RWPE2 (cell line): ENCODE measurements at regions not wholly inside any gene's neighbourhood (a gene's known extent, or its start where the extent isn't known, plus 50 kb on each side); places are given as distances from the start of the nearest gene placed in this dataset.

ENCODE experiments used
- ATAC-seq: fragments of 200-7000 bp; cut with Tn5 transposase; 3 replicates; pipeline ENCODE4 v1.9.1; 2021; ENCODE audit warnings: low read depth
- DNase-seq: peaks from one replicate; pipeline ENCODE4 v3.0.0-alpha.2; 2020; ENCODE audit warnings: low spot score
- H3K27ac ChIP-seq: fragments of 450-650 bp; 2 replicates; pipeline ENCODE4 v1.5.1; 2017; ENCODE audit warnings: mild to moderate bottlenecking; ENCODE audit not compliant: poor library complexity, severe bottlenecking
- H3K27me3 ChIP-seq: fragments of 250-450 bp; sonication (Bioruptor Pico); 2 replicates; pipeline ENCODE4 v1.5.1; 2021; ENCODE audit warnings: mild to moderate bottlenecking, moderate library complexity; ENCODE audit not compliant: insufficient read depth, poor library complexity, severe bottlenecking
- H3K36me3 ChIP-seq: fragments of 250-450 bp; sonication (Bioruptor Pico); 2 replicates; pipeline ENCODE4 v1.5.1; 2020; ENCODE audit warnings: low read depth, mild to moderate bottlenecking, moderate library complexity
- H3K4me1 ChIP-seq: fragments of 250-450 bp; sonication (Bioruptor Pico); 2 replicates; pipeline ENCODE4 v1.5.1; 2021; ENCODE audit warnings: mild to moderate bottlenecking, moderate library complexity; ENCODE audit not compliant: insufficient read depth, poor library complexity, severe bottlenecking
- H3K4me3 ChIP-seq: fragments of 250-450 bp; sonication (Bioruptor Pico); 2 replicates; pipeline ENCODE4 v1.5.1; 2021; ENCODE audit warnings: mild to moderate bottlenecking, moderate library complexity; ENCODE audit not compliant: severe bottlenecking
- H3K9me3 ChIP-seq: fragments of 250-450 bp; sonication (Bioruptor Pico); 2 replicates; pipeline ENCODE4 v1.5.1; 2021; ENCODE audit warnings: mild to moderate bottlenecking, moderate library complexity; ENCODE audit not compliant: severe bottlenecking
- TF ChIP-seq, protein P1 (sequence below): fragments of 450-650 bp; IDR thresholded peaks from one replicate; pipeline ENCODE4 v1.5.1; 2017; ENCODE audit warnings: mild to moderate bottlenecking, moderate library complexity; ENCODE audit not compliant: poor library complexity, severe bottlenecking

DNA sequence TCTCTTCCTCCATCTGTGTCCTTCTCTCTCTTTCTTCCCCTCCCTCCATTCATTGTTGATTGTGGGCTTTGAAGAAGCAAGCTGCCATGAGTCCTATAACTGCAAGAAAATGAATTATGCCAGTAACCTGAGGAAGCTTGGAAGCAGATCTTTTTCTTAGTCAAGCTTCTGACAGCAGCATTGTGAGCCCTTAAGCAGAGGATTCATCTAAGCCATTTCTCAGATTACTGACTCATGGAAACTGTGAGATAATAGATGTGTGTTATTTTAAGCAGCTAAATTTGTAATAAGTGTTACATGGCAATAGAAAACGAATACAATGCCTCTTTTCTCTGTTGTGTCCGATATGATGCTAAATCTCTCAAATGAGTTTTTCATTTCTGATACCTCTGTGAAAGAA is 1109.7 kb downstream of the CDH11 start:
- no peak overlapping the region for H3K4me3 ChIP-seq
- DNase-seq = no peak
- H3K36me3 ChIP-seq = no peaks in the 10 kb centered on the region
- TF ChIP-seq, protein P1, sequence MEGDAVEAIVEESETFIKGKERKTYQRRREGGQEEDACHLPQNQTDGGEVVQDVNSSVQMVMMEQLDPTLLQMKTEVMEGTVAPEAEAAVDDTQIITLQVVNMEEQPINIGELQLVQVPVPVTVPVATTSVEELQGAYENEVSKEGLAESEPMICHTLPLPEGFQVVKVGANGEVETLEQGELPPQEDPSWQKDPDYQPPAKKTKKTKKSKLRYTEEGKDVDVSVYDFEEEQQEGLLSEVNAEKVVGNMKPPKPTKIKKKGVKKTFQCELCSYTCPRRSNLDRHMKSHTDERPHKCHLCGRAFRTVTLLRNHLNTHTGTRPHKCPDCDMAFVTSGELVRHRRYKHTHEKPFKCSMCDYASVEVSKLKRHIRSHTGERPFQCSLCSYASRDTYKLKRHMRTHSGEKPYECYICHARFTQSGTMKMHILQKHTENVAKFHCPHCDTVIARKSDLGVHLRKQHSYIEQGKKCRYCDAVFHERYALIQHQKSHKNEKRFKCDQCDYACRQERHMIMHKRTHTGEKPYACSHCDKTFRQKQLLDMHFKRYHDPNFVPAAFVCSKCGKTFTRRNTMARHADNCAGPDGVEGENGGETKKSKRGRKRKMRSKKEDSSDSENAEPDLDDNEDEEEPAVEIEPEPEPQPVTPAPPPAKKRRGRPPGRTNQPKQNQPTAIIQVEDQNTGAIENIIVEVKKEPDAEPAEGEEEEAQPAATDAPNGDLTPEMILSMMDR = no peak
- H3K27me3 ChIP-seq = peaks cover 5% of the 10 kb centered on the region
- H3K4me1 ChIP-seq = no peaks in the 10 kb centered on the region
- ATAC-seq = no peak
- no peaks in the 10 kb centered on the region for H3K9me3 ChIP-seq
- no peak overlapping the region for H3K27ac ChIP-seq

DNA sequence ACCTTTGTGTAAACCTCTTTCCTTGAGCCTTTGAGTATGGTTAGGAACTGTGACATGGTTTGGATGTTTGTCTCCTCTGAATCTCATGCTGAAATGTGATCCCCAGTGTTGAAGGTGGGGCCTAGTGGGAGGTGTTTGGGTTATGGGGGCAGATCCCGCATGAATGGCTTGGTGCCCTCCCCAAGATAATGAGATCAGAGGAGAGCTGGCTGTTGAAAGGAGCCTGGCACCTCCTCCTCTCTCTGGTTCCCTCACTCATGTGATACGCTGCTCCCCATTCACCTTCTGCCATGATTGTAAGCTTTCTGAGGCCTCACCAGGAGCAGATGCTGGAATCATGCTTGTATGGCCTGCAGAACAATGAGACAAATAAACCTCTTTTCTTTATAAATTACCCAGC is 1110.2 kb downstream of the CDH11 start:
- ATAC-seq = no peak
- H3K4me3 ChIP-seq = no peak overlapping the region
- TF ChIP-seq, protein P1 = no peak

DNA sequence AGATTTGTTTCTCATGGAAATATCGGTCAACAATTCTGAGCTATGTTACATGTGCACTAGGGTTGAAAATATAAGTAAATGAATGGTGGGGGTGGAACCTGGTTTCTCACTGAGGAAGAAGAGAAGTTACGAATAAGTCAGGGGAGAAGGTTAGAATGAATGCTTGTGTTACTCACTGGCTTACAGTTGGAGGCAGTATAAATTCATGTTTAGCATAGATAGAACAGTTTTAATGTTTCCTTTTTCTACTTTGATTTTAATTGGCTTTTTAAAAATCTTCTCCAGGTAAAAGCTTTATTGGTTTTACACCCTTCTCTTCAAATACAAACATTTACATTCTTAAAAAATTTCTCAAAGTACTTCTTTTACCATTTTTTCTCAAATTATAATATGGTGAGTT is 1113.7 kb downstream of the CDH11 start:
- H3K4me3 ChIP-seq = no peak overlapping the region
- H3K27ac ChIP-seq = no peak overlapping the region
- H3K9me3 ChIP-seq = no peaks in the 10 kb centered on the region
- peaks cover 5% of the 10 kb centered on the region for H3K27me3 ChIP-seq
- DNase-seq (no peak), ATAC-seq (no peak)
- no peaks in the 10 kb centered on the region for H3K4me1 ChIP-seq
- TF ChIP-seq, protein P1 = no peak
- no peaks in the 10 kb centered on the region for H3K36me3 ChIP-seq

More for the DNA sequence above, 1110.2 kb downstream of the CDH11 start:
- no peaks in the 10 kb centered on the region for H3K36me3 ChIP-seq
- DNase-seq = no peak
- peaks cover 5% of the 10 kb centered on the region for H3K27me3 ChIP-seq
- H3K27ac ChIP-seq = no peak overlapping the region
- H3K9me3 ChIP-seq = no peaks in the 10 kb centered on the region
- H3K4me1 ChIP-seq = no peaks in the 10 kb centered on the region

DNA sequence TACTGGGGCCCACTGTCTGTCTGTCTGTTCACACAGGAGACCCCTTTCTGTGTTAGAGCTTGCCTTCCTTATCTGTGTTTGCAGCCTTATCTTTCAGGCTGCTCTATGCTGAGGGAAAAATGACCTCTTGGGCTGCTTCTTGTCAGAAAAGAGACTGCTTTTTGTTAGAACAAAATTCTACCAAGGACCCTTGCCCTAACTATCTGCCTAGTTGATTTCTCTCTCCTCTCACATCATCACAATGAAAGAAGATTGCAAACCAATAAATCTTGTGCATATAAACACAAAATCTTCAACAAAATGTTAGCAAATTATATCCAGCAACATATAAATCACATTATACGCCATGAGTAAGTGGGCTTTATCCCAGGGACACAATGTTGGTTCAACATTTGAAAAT is 1117.7 kb downstream of the CDH11 start:
- no peak for DNase-seq
- no peaks in the 10 kb centered on the region for H3K9me3 ChIP-seq
- no peak overlapping the region for H3K27ac ChIP-seq
- ATAC-seq = no peak
- H3K36me3 ChIP-seq = no peaks in the 10 kb centered on the region
- TF ChIP-seq, protein P1 = no peak
- no peaks in the 10 kb centered on the region for H3K4me1 ChIP-seq
- H3K4me3 ChIP-seq = no peak overlapping the region
- no peaks in the 10 kb centered on the region for H3K27me3 ChIP-seq

DNA sequence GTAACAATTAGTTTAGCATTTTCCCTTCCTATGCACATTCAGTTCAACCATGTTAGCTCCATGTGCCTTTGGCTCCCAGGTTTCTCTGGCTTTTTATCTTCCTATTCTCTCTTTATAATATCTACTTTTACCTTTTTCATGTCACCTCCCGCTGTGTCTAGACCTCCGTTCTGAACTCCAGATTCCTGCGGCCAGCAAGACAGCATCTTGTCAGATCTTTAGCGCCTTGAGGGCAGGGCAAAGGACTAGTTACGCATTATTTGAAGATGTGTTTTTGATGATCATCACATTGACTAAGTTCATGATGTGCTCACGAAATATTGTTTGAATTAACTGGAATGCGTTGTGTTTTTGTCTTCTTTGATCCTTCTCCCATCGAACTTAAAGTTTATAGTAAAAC is 1126.8 kb downstream of the CDH11 start:
- H3K9me3 ChIP-seq = no peaks in the 10 kb centered on the region
- no peaks in the 10 kb centered on the region for H3K4me1 ChIP-seq
- H3K36me3 ChIP-seq = no peaks in the 10 kb centered on the region
- TF ChIP-seq, protein P1 = no peak
- no peak overlapping the region for H3K27ac ChIP-seq
- H3K4me3 ChIP-seq = no peak overlapping the region
- H3K27me3 ChIP-seq = no peaks in the 10 kb centered on the region
- DNase-seq = no peak
- ATAC-seq = no peak
